IMR-90 (cell line): ENCODE measurements at regions not wholly inside any gene's neighbourhood (a gene's known extent, or its start where the extent isn't known, plus 50 kb on each side); places are given as distances from the start of the nearest gene placed in this dataset.
A peak's percentile ranks its signal among the peaks of the same experiment; 100 is the strongest.

ENCODE experiments used
- ATAC-seq: fragments of 200-7000 bp; cut with Tn5 transposase; 2 replicates; pipeline ENCODE4 v1.9.1; 2020; ENCODE audit warnings: low read depth, mild to moderate bottlenecking, moderate library complexity
- BruUV-seq: library from RNA; stranded (reverse); fragments of 400-500 nt; replicated peaks from 2 replicates; lab custom pipeline; 2021; lab: Mats Ljungman, UMichigan
- CTCF ChIA-PET: fragments of 300-600 bp; formaldehyde crosslinking; extraction: SDS; loops from one replicate; lab custom pipeline; 2021; ENCODE audit warnings: antibody characterized with exemption; lab: Yijun Ruan, JAX
- POLR2A ChIA-PET: fragments of 300-600 bp; sonication (Branson Sonifier 250); formaldehyde crosslinking; loops from one replicate; lab custom pipeline; 2022; ENCODE audit warnings: antibody characterized with exemption; ENCODE audit not compliant: unreplicated experiment; lab: Charles Lee
- DNase-seq: peaks from one replicate; pipeline ENCODE4 v3.0.0; 2013
- H2AFZ ChIP-seq: replicated peaks from 2 replicates; pipeline ENCODE3; 2013; ENCODE audit warnings: low read length, mild to moderate bottlenecking; ENCODE audit not compliant: poor library complexity
- H2AK5ac ChIP-seq: 2 replicates; pipeline ENCODE4 v1.6.1; 2013; ENCODE audit warnings: low read depth, low read length, inconsistent platforms
- H2AK9ac ChIP-seq: replicated peaks from 2 replicates; pipeline ENCODE3; 2013; ENCODE audit warnings: mild to moderate bottlenecking, low read depth, low read length, moderate library complexity; ENCODE audit not compliant: poor library complexity
- H2BK120ac ChIP-seq: 2 replicates; pipeline ENCODE4 v1.6.1; 2013; ENCODE audit warnings: low read depth, low read length, inconsistent platforms
- H2BK15ac ChIP-seq: 3 replicates; pipeline ENCODE4 v1.6.1; 2013; ENCODE audit warnings: low read depth, low read length, inconsistent platforms
- H2BK20ac ChIP-seq: 2 replicates; pipeline ENCODE4 v1.6.1; 2013; ENCODE audit warnings: low read depth, mild to moderate bottlenecking, inconsistent platforms, low read length, moderate library complexity
- H2BK5ac ChIP-seq: 2 replicates; pipeline ENCODE4 v1.6.1; 2013; ENCODE audit warnings: mild to moderate bottlenecking, low read depth, low read length, inconsistent platforms; ENCODE audit not compliant: poor library complexity, severe bottlenecking
- H3K14ac ChIP-seq: replicated peaks from 2 replicates; pipeline ENCODE4 v1.6.1; 2013; ENCODE audit warnings: low read depth, low read length, inconsistent platforms
- H3K18ac ChIP-seq: 2 replicates; pipeline ENCODE4 v1.6.1; 2013; ENCODE audit warnings: low read depth, low read length, control low read depth
- H3K23ac ChIP-seq: 2 replicates; pipeline ENCODE4 v1.6.1; 2013; ENCODE audit warnings: low read depth, low read length, inconsistent platforms
- H3K27ac ChIP-seq: 2 replicates; pipeline ENCODE4 v1.5.1; 2013; ENCODE audit warnings: mild to moderate bottlenecking, control low read depth, low read length; ENCODE audit not compliant: insufficient read depth
- H3K27me3 ChIP-seq: 2 replicates; pipeline ENCODE4 v1.6.1; 2013; ENCODE audit warnings: low read length; ENCODE audit not compliant: control insufficient read depth, insufficient read depth
- H3K36me3 ChIP-seq: 2 replicates; pipeline ENCODE4 v1.6.1; 2013; ENCODE audit warnings: low read length, mixed read lengths; ENCODE audit not compliant: control insufficient read depth, insufficient read depth
- H3K4ac ChIP-seq: 2 replicates; pipeline ENCODE4 v1.6.1; 2013; ENCODE audit warnings: low read depth, low read length, inconsistent platforms
- H3K4me1 ChIP-seq: 2 replicates; pipeline ENCODE4 v1.6.1; 2013; ENCODE audit warnings: low read length, mixed read lengths; ENCODE audit not compliant: control insufficient read depth, insufficient read depth
- H3K4me2 ChIP-seq: 2 replicates; pipeline ENCODE4 v1.6.1; 2013; ENCODE audit warnings: low read depth, mild to moderate bottlenecking, control low read depth, low read length, moderate library complexity
- H3K4me3 ChIP-seq: 2 replicates; pipeline ENCODE4 v1.5.1; 2013; ENCODE audit warnings: low read depth, mild to moderate bottlenecking, control low read depth, low read length, moderate library complexity; ENCODE audit not compliant: insufficient read depth
- H3K56ac ChIP-seq: 2 replicates; pipeline ENCODE4 v1.6.1; 2013; ENCODE audit warnings: low read length, inconsistent platforms; ENCODE audit not compliant: insufficient read depth; ENCODE audit errors: extremely low read depth
- H3K79me1 ChIP-seq, 2 experiments: 2 replicates each; pipeline ENCODE4 v1.6.1; 2013; ENCODE audit warnings: low read length in 2 of 2, inconsistent platforms in 1 of 2, low read depth in 1 of 2
- H3K9ac ChIP-seq: 2 replicates; pipeline ENCODE4 v1.6.1; 2013; ENCODE audit warnings: low read depth, low read length, control low read depth
- H3K9me1 ChIP-seq: 2 replicates; pipeline ENCODE4 v1.6.1; 2013; ENCODE audit warnings: low read length, inconsistent platforms; ENCODE audit not compliant: insufficient read depth
- H3K9me3 ChIP-seq: 2 replicates; pipeline ENCODE4 v1.6.1; 2013; ENCODE audit warnings: low read length; ENCODE audit not compliant: control insufficient read depth, insufficient read depth
- H4K20me1 ChIP-seq: 2 replicates; pipeline ENCODE4 v1.6.1; 2013; ENCODE audit warnings: low read length, inconsistent platforms; ENCODE audit not compliant: insufficient read depth
- H4K5ac ChIP-seq: 2 replicates; pipeline ENCODE4 v1.6.1; 2013; ENCODE audit warnings: mild to moderate bottlenecking, low read depth, low read length, control low read depth
- H4K8ac ChIP-seq, 2 experiments: 2 replicates each; pipeline ENCODE4 v1.6.1; 2013; ENCODE audit warnings: low read depth in 2 of 2, low read length in 2 of 2, control low read depth in 1 of 2, inconsistent platforms in 1 of 2
- H4K91ac ChIP-seq: 2 replicates; pipeline ENCODE4 v1.6.1; 2013; ENCODE audit warnings: low read depth, low read length, inconsistent platforms; ENCODE audit not compliant: insufficient read depth
- CEBPB ChIP-seq: IDR thresholded peaks from 2 replicates; pipeline ENCODE4 v1.6.1; 2012; ENCODE audit warnings: low read depth, low read length, improper control_type of control experiment
- MXI1 ChIP-seq: IDR thresholded peaks from 2 replicates; pipeline ENCODE4 v1.6.1; 2012; ENCODE audit warnings: low read depth, mild to moderate bottlenecking, low read length, moderate library complexity, borderline replicate concordance
- NFE2L2 ChIP-seq: fragments of 150-350 bp; IDR thresholded peaks from 2 replicates; pipeline ENCODE4 v1.6.1; 2016; ENCODE audit warnings: low read depth, mild to moderate bottlenecking, low read length
- POLR2A ChIP-seq: IDR thresholded peaks from 2 replicates; pipeline ENCODE4 v1.6.1; 2012; ENCODE audit warnings: mild to moderate bottlenecking, low read depth, low read length
- RAD21 ChIP-seq: IDR thresholded peaks from 2 replicates; pipeline ENCODE4 v1.6.1; 2012; ENCODE audit warnings: low read length, improper control_type of control experiment
- RCOR1 ChIP-seq: IDR thresholded peaks from 2 replicates; pipeline ENCODE4 v1.6.1; 2012; ENCODE audit warnings: mild to moderate bottlenecking, low read length, improper control_type of control experiment; ENCODE audit not compliant: insufficient replicate concordance
- USF2 ChIP-seq: fragments of 150-350 bp; IDR thresholded peaks from 2 replicates; pipeline ENCODE4 v1.6.1; 2017; ENCODE audit warnings: mild to moderate bottlenecking, antibody characterized with exemption, low read length, low read depth
- WGBS, 2 experiments: methylation state at CpG; one replicate each; pipeline versions ENCODE4 v1.1.5 to v1.1.7; 2013; ENCODE audit warnings: missing lambda C conversion rate in 2 of 2; ENCODE audit not compliant: insufficient read length in 1 of 2; ENCODE audit errors: extremely low coverage in 2 of 2; 5-methylcytosine and 5-hydroxymethylcytosine counted together
- dilution Hi-C: fragments of 300-500 bp; cut with HindIII; formaldehyde crosslinking; loops from one replicate; pipeline ENCODE4 v1.14.3; 2018; ENCODE audit warnings: low sequenced_read_pairs; ENCODE audit not compliant: unreplicated experiment
- in situ Hi-C: fragments of 300-500 bp; cut with MboI; formaldehyde crosslinking; loops from 3 replicates; pipeline ENCODE4 v1.14.3; 2019; ENCODE audit warnings: low sequenced_read_pairs, inconsistent platforms, mixed read lengths
- intact Hi-C: fragments of 100-400 bp; cut with micrococcal nuclease; formaldehyde crosslinking; loops from 2 replicates; pipeline ENCODE4 v1.10.0; 2022

GRCh38 chr20:52035977-52036376, 155.6 kb downstream of the ZFP64 start:
- Histone ChIP-seq H3K4ac (no peak overlapping the region), H3K4me1 (peaks cover 13% of the 10 kb centered on the region), H2BK20ac (no peak overlapping the region), H2BK5ac (no peak overlapping the region), H3K27ac (no peak overlapping the region), H3K4me2 (no peak overlapping the region), H4K91ac (no peak overlapping the region), H2BK120ac (no peak overlapping the region), H2AFZ (no peak overlapping the region), H3K9ac (no peak overlapping the region), H3K4me3 (no peak overlapping the region), H2BK15ac (no peak overlapping the region), H3K23ac (no peak overlapping the region), H3K14ac (no peak overlapping the region), H2AK5ac (no peak overlapping the region), H3K79me1 (no peaks in the 10 kb centered on the region), H3K9me1 (peaks cover 5% of the 10 kb centered on the region), H4K8ac (no peak overlapping the region), H2AK9ac (no peak overlapping the region), H3K18ac (no peak overlapping the region), H3K56ac (no peak overlapping the region), H4K20me1 (no peaks in the 10 kb centered on the region), H3K36me3 (no peaks in the 10 kb centered on the region), H3K9me3 (no peaks in the 10 kb centered on the region), H4K5ac (no peak overlapping the region), H3K27me3 (no peaks in the 10 kb centered on the region)
- DNase-seq, result no peak
- dilution Hi-C loops (no loop called here), intact Hi-C loops (no loop called here), in situ Hi-C loops (no loop called here)
- CTCF ChIA-PET, result no interaction called here
- 100% methylated on average over 1 of the region's 1 CpG; no CpG with 5 or more reads in 1 of the 2 experiments for WGBS, 2 experiments
- TF ChIP-seq RAD21, result no peak
- TF ChIP-seq USF2, result no peak
- TF ChIP-seq RCOR1, result no peak
- peak; percentile 80 for TF ChIP-seq CEBPB
- TF ChIP-seq MXI1, result no peak
- no peak for TF ChIP-seq NFE2L2
- TF ChIP-seq POLR2A, result no peak
- no TSS peak for BruUV-seq
- POLR2A ChIA-PET, result no interaction called here
- ATAC-seq, result no peak
